GM21515 (cell line): ENCODE measurements at regions not wholly inside any gene's neighbourhood (a gene's known extent, or its start where the extent isn't known, plus 50 kb on each side); places are given as distances from the start of the nearest gene placed in this dataset.
"Not testable (repeated sequence)": the region's sequence is repeated elsewhere in the genome, so short reads cannot be mapped to it uniquely, and the experiment has no call there.

Experiments
- ATAC-seq: cut with Tn5 transposase; IDR thresholded peaks from one replicate; pipeline ENCODE4 v1.9.1; 2021; ENCODE audit not compliant: unreplicated experiment

DNA sequence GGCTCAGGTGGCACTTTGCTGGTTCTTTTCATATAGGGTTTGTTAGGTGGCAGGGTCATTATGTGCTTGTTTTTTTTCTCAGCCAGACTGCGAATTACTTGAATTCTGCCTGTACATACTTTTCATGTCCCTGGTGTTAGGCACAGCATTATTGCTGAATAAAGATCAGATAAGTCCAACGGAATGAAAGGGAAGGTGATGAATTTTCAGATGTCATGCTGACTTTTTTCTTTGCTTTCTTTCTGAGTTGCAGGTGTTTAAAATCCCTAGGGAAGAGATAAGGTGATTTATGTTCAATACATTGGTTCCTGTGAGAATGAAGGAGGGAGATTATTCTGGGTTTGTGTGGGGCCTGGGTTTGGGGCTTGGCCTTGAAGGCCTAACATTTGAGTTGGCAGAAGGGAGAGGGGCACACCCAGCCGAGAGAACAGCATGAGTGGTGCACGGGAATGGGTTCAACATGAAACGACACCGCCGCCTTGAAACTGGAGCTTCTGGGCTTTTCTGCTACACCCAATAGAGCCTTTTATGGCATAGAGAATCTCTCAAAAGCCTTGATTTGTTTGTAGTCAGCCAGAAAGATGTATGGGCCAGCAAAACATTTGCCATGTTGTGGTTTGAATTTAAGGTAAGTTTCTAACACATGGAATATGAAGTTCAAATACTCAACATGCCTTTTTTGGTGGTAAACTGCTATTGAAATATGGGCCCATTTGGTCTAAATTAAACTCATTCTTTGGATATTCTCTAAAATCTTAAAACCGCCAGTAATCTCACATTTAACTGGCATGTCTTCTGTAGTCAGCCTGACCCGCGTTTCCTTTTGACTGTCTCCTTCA, 477.0 kb downstream of the PCNX1 start:
- no peak for ATAC-seq

DNA sequence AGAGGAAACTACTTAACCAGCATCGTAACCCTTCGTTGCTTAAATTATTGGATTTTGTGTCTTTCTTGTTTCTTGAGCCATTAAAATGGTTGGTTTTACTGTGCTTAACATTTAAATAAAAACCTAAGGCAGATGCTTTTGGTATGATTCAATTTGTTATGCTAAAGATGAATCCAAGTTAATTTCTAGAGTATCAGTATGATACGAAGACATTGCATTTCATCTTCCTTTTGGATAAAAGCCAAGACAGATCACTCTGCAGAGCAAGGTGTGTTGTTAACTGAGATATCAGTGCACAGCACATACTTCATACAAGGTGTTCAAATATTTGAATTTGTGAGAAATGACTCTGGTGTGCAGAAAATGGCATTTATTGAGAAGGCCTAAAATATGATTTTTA, 480.5 kb downstream of the PCNX1 start:
- no peak for ATAC-seq

DNA sequence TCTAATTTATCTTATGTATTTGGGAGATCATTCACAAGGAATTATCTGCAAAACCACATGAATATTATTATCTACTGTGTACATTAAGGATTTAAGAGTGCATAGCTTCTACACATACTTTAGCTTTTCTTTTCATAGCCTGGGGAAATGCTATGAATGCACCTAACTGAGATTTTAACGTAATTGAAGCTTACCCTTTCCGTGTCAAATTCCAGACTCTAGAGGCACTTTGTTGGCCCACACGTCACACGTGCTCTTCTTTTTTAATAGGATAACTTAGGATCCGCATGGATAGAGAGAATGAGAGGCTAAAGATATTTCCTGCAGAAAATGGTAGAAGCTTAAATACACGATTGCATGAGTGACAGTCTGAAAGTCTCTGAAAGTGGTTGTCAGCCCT, 481.1 kb downstream of the PCNX1 start:
- no peak for ATAC-seq

DNA sequence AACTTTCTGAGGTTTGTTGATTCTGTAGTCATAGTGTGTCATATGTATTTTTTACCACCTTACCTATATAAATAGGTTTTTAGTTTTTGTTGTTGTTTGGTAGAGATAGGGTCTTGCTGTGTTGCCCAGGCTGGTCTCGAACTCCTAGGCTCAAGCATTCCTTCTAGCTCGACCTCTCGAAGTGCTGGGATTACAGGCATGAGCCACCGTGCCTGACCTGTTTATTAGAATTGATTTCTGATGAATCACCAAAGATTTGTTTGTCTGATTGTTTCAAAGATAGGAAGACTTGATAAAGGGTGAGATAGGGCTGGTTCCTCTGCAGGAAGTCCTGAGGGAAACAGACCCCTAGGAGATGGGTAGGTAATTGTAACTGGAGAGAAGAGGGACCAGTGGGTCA, 481.6 kb downstream of the PCNX1 start:
- no peak for ATAC-seq

- ATAC-seq, result no peak
Observed at GRCh38 chr14:71394386-71394785, 487.1 kb downstream of the PCNX1 start.

DNA sequence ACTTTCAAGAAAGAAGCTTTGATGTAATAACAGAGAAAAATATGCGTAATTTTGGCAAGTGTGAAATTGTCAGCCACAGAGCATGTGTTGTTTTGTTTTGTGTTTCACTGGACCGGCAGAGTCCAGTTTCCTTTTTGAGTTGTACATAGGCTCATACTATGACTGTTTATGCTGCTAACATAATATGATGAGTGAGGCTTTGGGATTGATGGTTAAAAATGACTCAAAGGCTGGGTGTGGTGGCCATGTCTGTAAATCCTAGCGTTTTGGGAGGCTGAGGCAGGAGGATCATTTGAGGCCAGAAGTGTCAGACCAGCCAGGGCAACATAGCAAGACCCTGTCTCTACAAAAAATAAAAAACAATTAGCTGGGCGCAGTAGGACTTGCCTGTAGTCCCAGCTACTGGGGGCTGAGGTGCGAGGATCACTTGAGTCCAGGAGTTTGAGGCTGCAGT, 487.9 kb downstream of the PCNX1 start:
- ATAC-seq, result no peak

- no peak for ATAC-seq
Observed at GRCh38 chr14:71395636-71396035, 488.4 kb downstream of the PCNX1 start.

DNA sequence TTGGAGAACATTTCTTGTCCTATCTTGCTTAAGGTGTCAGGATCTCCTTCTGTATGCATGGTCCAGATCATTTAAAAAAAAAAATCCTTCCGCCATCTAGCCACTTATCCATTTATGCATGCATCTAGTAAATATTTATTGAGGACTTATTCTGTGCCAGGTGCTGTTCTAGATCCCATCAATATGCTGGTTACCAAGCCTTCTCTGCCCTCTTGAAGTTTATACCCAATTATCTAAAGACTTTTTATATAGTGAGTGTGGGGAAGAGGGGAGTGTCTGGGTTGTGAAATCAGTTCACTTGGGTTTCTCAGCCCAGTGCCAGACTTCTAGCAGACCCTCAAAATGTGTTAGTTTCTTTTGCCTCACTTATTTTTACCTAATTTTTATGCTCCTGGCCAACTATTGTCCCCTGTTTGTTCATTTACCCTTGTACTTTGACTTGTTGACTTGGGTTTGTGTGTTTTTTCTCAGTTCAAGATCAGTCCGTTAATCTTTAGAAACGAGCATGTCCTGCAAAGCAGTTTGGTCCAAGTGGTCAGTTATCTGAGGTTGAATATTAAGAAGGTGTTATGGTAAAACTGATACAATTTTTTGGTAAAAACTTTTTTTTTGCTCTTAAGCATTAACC, 488.9 kb downstream of the PCNX1 start:
- no peak for ATAC-seq

DNA sequence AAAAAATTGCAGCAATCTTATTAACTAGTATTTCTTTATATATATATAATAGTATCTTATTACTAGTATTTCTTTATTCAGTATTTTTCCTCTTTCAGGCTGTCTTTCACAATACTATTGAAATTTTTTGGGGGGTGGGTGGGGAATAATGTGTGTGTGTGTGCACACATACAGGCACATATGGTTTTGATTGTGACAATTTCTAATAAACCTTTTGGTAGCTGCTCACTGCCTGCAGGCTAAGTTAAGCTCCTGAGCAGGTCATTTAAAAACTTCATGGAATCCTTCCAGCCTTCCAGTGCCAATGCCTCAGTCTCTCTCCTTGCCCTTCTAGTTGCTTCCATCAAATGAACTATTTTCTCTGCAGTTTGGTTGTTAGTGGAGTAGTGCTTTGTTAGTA, 490.1 kb downstream of the PCNX1 start:
- no peak for ATAC-seq

GRCh38 chr14:71398450-71398849, 491.2 kb downstream of the PCNX1 start:
- peak; percentile 11 for ATAC-seq

DNA sequence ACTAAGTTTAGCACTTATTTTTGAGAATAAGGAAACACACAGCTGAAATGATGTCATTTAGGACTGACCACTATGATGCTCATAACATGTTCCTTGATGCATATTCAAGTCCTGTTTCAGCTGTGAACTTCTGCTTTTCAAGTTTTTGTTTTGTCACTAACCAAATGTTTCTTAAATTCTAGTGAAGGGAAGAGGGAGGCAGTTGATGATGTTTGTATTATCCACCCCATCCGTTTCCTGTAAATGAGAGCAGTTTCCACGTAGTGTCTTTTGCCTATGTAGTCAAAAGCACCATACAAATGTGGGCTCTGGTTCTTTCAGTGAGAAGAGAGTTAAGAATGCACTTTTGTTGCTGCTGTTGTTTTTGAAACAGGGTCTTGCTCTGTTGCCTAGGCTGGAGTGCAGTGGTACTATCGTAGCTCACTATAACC, 491.8 kb downstream of the PCNX1 start:
- ATAC-seq, result peak; percentile 71

GRCh38 chr14:71400871-71401321, 493.6 kb downstream of the PCNX1 start:
- ATAC-seq, result no peak

GRCh38 chr14:71402415-71402814, 495.2 kb downstream of the PCNX1 start:
- ATAC-seq, result not testable (repeated sequence)

GRCh38 chr14:71403656-71404055, 496.4 kb downstream of the PCNX1 start:
- ATAC-seq, result no peak

DNA sequence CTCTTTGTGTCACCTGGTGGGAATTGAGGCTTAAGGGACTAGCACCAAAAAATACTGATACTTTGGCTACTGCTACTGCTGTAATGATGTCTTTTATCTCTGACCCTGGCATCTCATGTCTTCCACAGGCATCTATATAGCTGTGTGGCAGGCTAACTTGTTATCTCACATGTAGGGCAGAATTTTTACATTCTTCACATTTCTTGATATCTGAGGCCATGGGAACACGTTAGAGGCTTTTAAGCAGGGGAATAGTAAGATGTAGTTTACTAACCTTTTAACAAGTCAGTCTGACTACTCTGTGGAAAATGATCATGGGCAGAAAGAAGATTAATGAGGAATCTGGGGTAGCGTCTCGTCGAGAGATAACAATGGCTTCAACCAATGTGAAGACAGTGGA, 498.4 kb downstream of the PCNX1 start:
- ATAC-seq, result no peak

GRCh38 chr14:71408362-71409030, 501.2 kb downstream of the PCNX1 start:
- ATAC-seq, result no peak

DNA sequence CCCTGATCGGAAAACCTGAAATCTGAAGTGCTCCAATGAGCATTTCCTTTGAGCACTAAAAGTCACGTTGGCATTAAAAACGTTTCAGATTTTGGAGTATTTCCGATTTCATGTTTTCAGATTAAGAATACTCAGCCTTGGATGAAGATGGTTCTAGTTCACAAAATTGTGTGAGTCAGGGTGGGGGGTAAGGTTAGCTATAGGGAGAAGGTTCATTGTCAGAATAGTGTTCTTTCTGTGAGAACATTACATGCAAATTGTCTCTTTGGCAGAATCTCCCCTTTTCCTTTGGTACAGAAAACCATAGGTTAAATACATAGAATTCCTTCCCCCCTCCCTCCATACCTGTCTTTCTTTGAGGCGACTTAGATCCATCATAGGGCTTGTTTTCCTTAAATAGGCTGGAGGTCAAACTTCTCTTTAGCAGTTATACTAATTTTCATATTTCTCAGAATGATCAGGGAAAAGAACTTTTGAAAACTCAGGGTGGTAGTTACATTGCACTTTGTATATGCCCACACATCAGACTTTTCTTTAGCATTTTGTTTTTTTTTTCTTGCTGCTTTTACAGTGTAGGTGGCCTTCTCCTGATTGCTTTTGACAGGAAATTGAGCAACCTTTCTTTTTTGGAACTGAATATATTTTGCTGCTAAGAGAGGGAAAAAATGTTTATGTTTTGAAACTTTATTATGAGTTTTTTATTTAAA, 503.5 kb downstream of the PCNX1 start:
- no peak for ATAC-seq

- no peak for ATAC-seq
Observed at GRCh38 chr14:71411285-71411595, 504.0 kb downstream of the PCNX1 start.

GRCh38 chr14:71411738-71412137, 504.5 kb downstream of the PCNX1 start:
- no peak for ATAC-seq

DNA sequence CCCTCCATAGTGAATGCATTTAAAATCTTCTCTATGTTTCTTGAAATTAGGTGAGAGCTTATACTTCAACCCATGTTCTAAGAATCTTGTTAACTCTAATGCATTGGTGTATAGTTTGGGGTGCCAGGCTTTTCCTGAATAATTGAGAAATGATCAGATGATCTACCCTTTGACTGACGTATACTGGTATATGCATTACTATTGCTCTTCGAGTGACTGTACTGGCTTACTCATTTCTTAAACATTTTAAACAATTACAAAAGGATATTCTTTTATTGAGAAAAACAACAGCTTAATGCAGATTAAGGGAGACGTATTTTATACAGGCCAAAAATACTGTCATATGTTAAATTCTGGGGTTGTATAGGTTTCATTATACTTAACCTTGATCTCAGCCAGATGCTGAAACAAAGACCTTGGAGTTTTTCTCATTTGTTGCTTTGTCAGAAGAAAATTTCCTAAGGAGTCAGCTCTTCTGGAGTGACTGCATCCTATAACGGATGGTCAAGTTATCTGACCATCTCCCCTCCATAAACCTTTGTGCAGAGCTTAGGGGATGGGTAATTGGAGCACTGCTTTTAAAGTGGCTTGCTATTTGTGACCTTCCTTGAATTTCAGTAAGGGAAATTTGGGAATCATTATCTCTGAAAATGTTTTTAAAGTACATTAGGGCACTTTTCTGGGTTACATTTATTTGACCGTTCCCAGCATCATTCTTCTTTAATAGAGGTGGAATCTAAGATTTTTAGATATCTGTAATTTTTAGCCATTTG, 507.6 kb downstream of the PCNX1 start:
- no peak for ATAC-seq

- ATAC-seq, result no peak
Observed at GRCh38 chr14:71415404-71415690, 508.1 kb downstream of the PCNX1 start.
